SK-N-SH (cell line): ENCODE measurements at regions not wholly inside any gene's neighbourhood (a gene's known extent, or its start where the extent isn't known, plus 50 kb on each side); places are given as distances from the start of the nearest gene placed in this dataset.

Experiments
- CTCF ChIA-PET: fragments of 300-600, 350-600 bp; formaldehyde crosslinking; extraction: SDS; loops from one replicate; lab custom pipeline; 2021; lab: Yijun Ruan, JAX
- POLR2A ChIA-PET: fragments of 350-600 bp; sonication (Branson Sonifier 250); formaldehyde crosslinking; extraction: SDS; loops from one replicate; lab custom pipeline; 2020; ENCODE audit warnings: antibody characterized with exemption, inconsistent platforms; lab: Yijun Ruan, JAX
- DNase-seq: peaks from one replicate; pipeline ENCODE4 v3.0.0; 2012
- H2AFZ ChIP-seq: fragments of 200-600 bp; sonication (generic); 2 replicates; pipeline ENCODE4 v1.8.1; 2016; ENCODE audit warnings: antibody characterized with exemption, mild to moderate bottlenecking, low read depth
- H3F3A ChIP-seq: fragments of 200-600 bp; sonication (generic); replicated peaks from 2 replicates; pipeline ENCODE3; 2016; ENCODE audit warnings: antibody characterized with exemption, mild to moderate bottlenecking; ENCODE audit not compliant: insufficient read depth
- H3K27ac ChIP-seq, 2 experiments: fragments of 200-500 bp in 1 of 2; fragments of 200-600 bp in 1 of 2; sonication (Bioruptor generic) in 1 of 2; sonication (generic), shearing (Covaris generic) in 1 of 2; 2 replicates each; pipeline versions ENCODE4 v1.5.1 to v1.6.1; 2014 to 2016; ENCODE audit warnings: low read depth in 2 of 2, inconsistent platforms in 1 of 2, low read length in 1 of 2, mild to moderate bottlenecking in 1 of 2, mixed read lengths in 1 of 2
- H3K27me3 ChIP-seq: fragments of 200-600 bp; sonication (generic), shearing (Covaris generic); 2 replicates; pipeline ENCODE4 v1.6.1; 2016; ENCODE audit warnings: mixed run types; ENCODE audit not compliant: insufficient read depth
- H3K36me3 ChIP-seq, 2 experiments: fragments of 200-500 bp in 1 of 2; fragments of 200-600 bp in 1 of 2; sonication (Bioruptor generic) in 1 of 2; sonication (generic) in 1 of 2; replicated peaks in 1 of 2; 2 replicates each; pipeline versions ENCODE3 to v1.5.1; 2014 to 2016; ENCODE audit warnings: low read length in 1 of 2, mild to moderate bottlenecking in 1 of 2; ENCODE audit not compliant: insufficient read depth in 2 of 2, control insufficient read depth in 1 of 2
- H3K4me1 ChIP-seq, 2 experiments: fragments of 200-500 bp in 1 of 2; fragments of 200-600 bp in 1 of 2; sonication (Bioruptor generic) in 1 of 2; sonication (generic), shearing (Covaris generic) in 1 of 2; 2 replicates each; pipeline versions ENCODE4 v1.5.1 to v1.6.1; 2014 to 2016; ENCODE audit warnings: low read depth in 1 of 2, low read length in 1 of 2, mixed run types in 1 of 2; ENCODE audit not compliant: insufficient read depth in 2 of 2, control insufficient read depth in 1 of 2
- H3K4me2 ChIP-seq: fragments of 200-600 bp; sonication (generic), shearing (Covaris generic); 2 replicates; pipeline ENCODE4 v1.6.1; 2017; ENCODE audit warnings: mixed run types
- H3K4me3 ChIP-seq, 2 experiments: fragments of 200-500 bp in 1 of 2; fragments of 200-600 bp in 1 of 2; sonication (Bioruptor generic) in 1 of 2; sonication (generic), shearing (Covaris generic) in 1 of 2; 2 replicates each; pipeline versions ENCODE4 v1.5.1 to v1.8.1; 2014 to 2016; ENCODE audit warnings: low read depth in 2 of 2, inconsistent platforms in 1 of 2, low read length in 1 of 2, mild to moderate bottlenecking in 1 of 2, mixed read lengths in 1 of 2, moderate library complexity in 1 of 2
- H3K79me2 ChIP-seq: fragments of 200-600 bp; sonication (generic); 2 replicates; pipeline ENCODE4 v1.8.1; 2017; ENCODE audit warnings: mild to moderate bottlenecking; ENCODE audit not compliant: insufficient read depth
- H3K9ac ChIP-seq: fragments of 200-600 bp; sonication (generic); 2 replicates; pipeline ENCODE4 v1.6.1; 2017; ENCODE audit warnings: mixed run types
- H3K9me2 ChIP-seq: fragments of 200-600 bp; sonication (generic); 2 replicates; pipeline ENCODE4 v1.6.1; 2017; ENCODE audit warnings: mixed run types
- H3K9me3 ChIP-seq: fragments of 200-600 bp; sonication (generic); 2 replicates; pipeline ENCODE4 v1.6.1; 2017; ENCODE audit warnings: mixed run types, mild to moderate bottlenecking, moderate library complexity
- H4K20me1 ChIP-seq: fragments of 200-600 bp; sonication (generic); 2 replicates; pipeline ENCODE4 v1.6.1; 2017; ENCODE audit warnings: mild to moderate bottlenecking, mixed run types; ENCODE audit not compliant: insufficient read depth
- CHD2 ChIP-seq: fragments of 150-350 bp; IDR thresholded peaks from 2 replicates; pipeline ENCODE4 v1.6.1; 2018; ENCODE audit warnings: low read length; ENCODE audit not compliant: partially characterized antibody
- EP300 ChIP-seq, 2 experiments: IDR thresholded peaks; 2 replicates each; pipeline versions ENCODE4 v1.4.0 to v1.6.1; 2012; ENCODE audit warnings: borderline replicate concordance in 1 of 2, low read depth in 1 of 2, low read length in 1 of 2
- FOSL2 ChIP-seq: IDR thresholded peaks from 2 replicates; pipeline ENCODE4 v1.4.0; 2012; ENCODE audit warnings: low read depth, mild to moderate bottlenecking, moderate library complexity, borderline replicate concordance
- FOXJ3 ChIP-seq: sonication (generic); formaldehyde crosslinking; IDR thresholded peaks from 2 replicates; pipeline ENCODE4 v1.5.1; 2020; ENCODE audit warnings: mild to moderate bottlenecking, missing genetic modification reagents
- IRF3 ChIP-seq: fragments of 150-350 bp; IDR thresholded peaks from 2 replicates; pipeline ENCODE4 v1.6.1; 2016; ENCODE audit warnings: mild to moderate bottlenecking, low read depth, low read length
- MXI1 ChIP-seq: IDR thresholded peaks from 2 replicates; pipeline ENCODE4 v1.6.1; 2012; ENCODE audit warnings: mild to moderate bottlenecking, low read depth, low read length, improper control_type of control experiment
- NFIC ChIP-seq: IDR thresholded peaks from 2 replicates; pipeline ENCODE4 v1.4.0; 2012; ENCODE audit warnings: borderline replicate concordance
- RCOR1 ChIP-seq: fragments of 150-350 bp; IDR thresholded peaks from 2 replicates; pipeline ENCODE4 v1.6.1; 2017; ENCODE audit warnings: antibody characterized with exemption, low read length
- RXRA ChIP-seq: IDR thresholded peaks from 2 replicates; pipeline ENCODE4 v1.4.0; 2012; ENCODE audit warnings: low read depth, mild to moderate bottlenecking, borderline replicate concordance
- TCF12 ChIP-seq: IDR thresholded peaks from 2 replicates; pipeline ENCODE4 v1.4.0; 2012
- USF1 ChIP-seq: IDR thresholded peaks from 2 replicates; pipeline ENCODE4 v1.4.0; 2012; ENCODE audit warnings: low read depth, borderline replicate concordance
- WGBS: methylation state at CpG from one replicate; pipeline ENCODE4 v1.1.6; 2017; ENCODE audit warnings: low lambda C conversion rate; 5-methylcytosine and 5-hydroxymethylcytosine counted together

GRCh38 chr6:48813836-48814235, 649.2 kb downstream of the MMUT start:
- TF ChIP-seq RCOR1: no peak
- TF ChIP-seq CHD2: no peak
- no peak for TF ChIP-seq USF1
- no peak for TF ChIP-seq TCF12
- TF ChIP-seq FOSL2: no peak
- no peak for TF ChIP-seq NFIC
- no peak for TF ChIP-seq EP300 (IDR thresholded peaks at IDR 0.05; ENCODE audit: borderline replicate concordance in 1 of 2, low read depth in 1 of 2, low read length in 1 of 2)
- no peak for TF ChIP-seq IRF3
- TF ChIP-seq FOXJ3 (CRISPR knock-in tag): no peak
- TF ChIP-seq RXRA: no peak
- ChIA-PET CTCF (no interaction called here), POLR2A (no interaction called here)
- Histone ChIP-seq H2AFZ (peak overlapping the region; percentile 63; the same call in 1 of the 2 replicates), H3K27me3 (no peaks in the 10 kb centered on the region), H3K79me2 (no peaks in the 10 kb centered on the region), H3K27ac (no peak overlapping the region), H3K4me1 (no peaks in the 10 kb centered on the region), H3K9me3 (no peaks in the 10 kb centered on the region), H4K20me1 (no peaks in the 10 kb centered on the region), H3K4me3 (no peak overlapping the region), H3K9ac (no peak overlapping the region), H3K9me2 (0 out of 2 replicates have a peak, but pooled peaks cover 3% of the 10 kb centered on the region), H3K4me2 (no peak overlapping the region), H3F3A (no peaks in the 10 kb centered on the region), H3K36me3 (no peaks in the 10 kb centered on the region)
- DNase-seq: no peak
- 39% methylated on average over 3 of the region's 3 CpGs for WGBS

GRCh38 chr6:48809700-48810099, 653.4 kb downstream of the MMUT start:
- Histone ChIP-seq H3K9me2 (0 out of 2 replicates have a peak, but pooled peaks cover 3% of the 10 kb centered on the region), H2AFZ (peak overlapping the region; percentile 71; the same call in 1 of the 2 replicates), H3K79me2 (no peaks in the 10 kb centered on the region), H3K36me3 (no peaks in the 10 kb centered on the region), H3K4me3 (no peak overlapping the region), H3K4me1 (no peaks in the 10 kb centered on the region), H3K27ac (no peak overlapping the region), H3K27me3 (no peaks in the 10 kb centered on the region), H3K9me3 (no peaks in the 10 kb centered on the region), H3K4me2 (no peak overlapping the region), H3K9ac (no peak overlapping the region), H3F3A (no peaks in the 10 kb centered on the region), H4K20me1 (no peaks in the 10 kb centered on the region)
- CTCF ChIA-PET: no interaction called here
- TF ChIP-seq MXI1: no peak
- no peak for TF ChIP-seq IRF3
- DNase-seq: no peak
- 64% methylated on average over 2 of the region's 2 CpGs for WGBS
- POLR2A ChIA-PET: interaction anchor here (0.6 kb wide), 1 partner anchor 48 kb away, joined by 3 read pairs; no protein-coding TSS in a partner anchor
